GM18868 (cell line): ENCODE measurements at regions not wholly inside any gene's neighbourhood (a gene's known extent, or its start where the extent isn't known, plus 50 kb on each side); places are given as distances from the start of the nearest gene placed in this dataset.
"Not testable (repeated sequence)": the region's sequence is repeated elsewhere in the genome, so short reads cannot be mapped to it uniquely, and the experiment has no call there.

Experiments used
- ATAC-seq: cut with Tn5 transposase; IDR thresholded peaks from one replicate; pipeline ENCODE4 v1.9.1; 2021; ENCODE audit warnings: mild to moderate bottlenecking, moderate library complexity; ENCODE audit not compliant: unreplicated experiment

DNA sequence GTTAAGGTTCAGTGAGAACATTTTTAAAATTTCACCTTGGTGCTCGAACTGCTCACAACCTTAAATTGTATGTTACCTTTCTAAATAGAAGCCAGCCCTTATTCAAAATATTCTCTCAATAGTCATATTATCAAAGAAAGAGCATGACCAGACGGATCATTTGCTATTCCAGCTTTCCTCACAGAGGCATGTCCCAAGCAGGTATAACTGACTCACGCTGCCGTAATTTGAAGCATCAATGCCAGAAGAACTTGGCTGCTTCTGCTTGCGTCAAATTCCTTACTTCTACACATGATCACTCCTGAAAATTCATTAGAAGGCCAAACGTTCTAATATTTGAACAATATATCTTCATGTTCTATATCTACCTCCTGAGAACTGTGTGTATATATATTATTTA, 69.5 kb upstream of the VGLL4 start:
- ATAC-seq = no peak

DNA sequence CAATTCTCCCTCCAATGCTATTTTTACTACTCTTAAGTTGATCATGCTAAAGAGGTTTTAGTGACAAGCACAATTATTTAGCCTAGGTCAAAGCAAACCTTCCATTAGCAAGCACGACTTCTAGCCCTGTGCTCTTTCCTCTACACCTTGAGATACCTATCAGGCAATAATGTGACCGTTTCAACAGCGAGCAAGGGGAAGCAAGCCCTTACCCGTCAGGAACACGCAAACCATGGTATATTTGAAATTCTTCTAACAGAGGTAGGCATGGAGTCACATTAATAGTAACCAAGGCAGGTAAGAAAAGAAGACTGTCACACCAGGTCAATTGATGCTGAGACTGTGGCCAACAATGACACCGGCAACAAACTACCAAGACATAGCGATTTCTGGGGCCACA, 68.9 kb upstream of the VGLL4 start:
- ATAC-seq = no peak

DNA sequence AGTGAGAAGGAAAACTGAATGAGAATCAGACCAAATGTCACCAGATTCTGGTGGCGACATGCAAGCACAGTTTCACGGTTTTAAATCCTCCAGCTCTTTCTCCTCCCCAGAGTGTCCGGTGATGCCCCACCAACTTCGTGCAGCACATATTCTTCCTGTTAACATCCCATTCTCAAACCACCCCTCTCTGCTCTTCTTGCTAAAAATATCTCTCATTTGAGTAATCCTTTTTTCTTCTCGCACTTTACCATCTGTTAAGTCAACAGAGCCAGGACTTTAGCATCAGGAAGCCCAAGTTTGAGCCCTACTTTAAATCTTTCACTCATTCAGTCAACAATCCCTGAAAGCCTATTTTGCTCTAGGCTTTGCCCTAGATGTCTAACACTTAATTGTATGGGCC, 68.2 kb upstream of the VGLL4 start:
- ATAC-seq = no peak

DNA sequence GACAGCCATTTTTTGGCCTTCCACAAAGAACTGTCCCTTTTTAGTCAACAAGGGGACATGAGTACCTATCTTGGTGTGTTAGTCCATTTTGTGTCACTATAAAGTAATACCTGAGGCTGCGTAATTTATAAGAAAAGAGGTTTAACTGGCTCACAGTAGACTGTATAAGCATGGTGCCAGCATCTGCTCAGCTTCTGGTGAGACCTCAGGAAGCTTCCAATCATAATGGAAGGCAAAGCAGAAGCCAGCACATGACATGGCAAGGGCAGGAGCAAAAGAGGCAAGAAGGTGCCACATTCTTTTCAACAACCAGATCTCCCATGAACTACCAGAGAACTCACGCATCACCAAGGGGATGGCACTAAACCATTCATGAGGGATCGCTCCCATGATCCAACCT, 66.1 kb upstream of the VGLL4 start:
- no peak for ATAC-seq

DNA sequence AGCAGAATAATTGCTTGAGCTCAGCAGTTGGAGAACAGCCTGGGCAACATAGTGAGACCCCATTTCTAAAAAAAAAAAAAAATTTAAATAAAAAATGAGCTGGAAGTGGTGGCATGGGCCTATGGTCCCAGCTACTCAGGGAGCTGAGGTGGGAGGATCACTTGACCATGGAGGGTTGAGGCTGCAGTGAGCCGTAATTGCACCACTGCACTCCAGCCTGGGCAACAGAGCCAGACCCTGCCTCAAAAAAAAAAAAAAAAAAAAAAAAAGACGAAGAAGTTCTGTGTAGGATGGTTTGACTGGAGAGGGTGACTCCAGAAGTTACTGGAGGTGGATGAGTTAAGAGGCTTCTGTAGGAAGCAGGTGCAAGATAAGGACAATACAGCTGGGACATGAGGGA, 63.4 kb upstream of the VGLL4 start:
- ATAC-seq = not testable (repeated sequence)

DNA sequence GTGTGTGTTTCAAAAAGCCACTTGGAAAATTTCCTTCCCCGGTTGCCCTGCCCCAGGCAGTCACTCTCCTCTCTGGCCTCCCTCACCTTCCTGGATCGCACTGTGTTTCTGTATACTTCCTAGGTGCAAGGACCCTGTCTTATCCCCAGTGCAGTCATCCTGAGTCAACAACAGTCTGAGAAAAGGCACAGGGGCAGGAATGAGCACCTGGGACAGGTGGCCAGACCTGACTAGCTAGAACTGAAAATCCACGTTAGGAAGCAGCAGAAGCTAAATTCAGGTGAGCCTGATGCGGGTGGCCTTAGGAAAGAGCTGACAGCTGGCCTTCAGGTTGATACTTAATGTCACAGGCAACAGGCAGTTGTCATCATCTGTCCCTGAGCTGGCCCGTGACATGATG, 62.9 kb upstream of the VGLL4 start:
- no peak for ATAC-seq

DNA sequence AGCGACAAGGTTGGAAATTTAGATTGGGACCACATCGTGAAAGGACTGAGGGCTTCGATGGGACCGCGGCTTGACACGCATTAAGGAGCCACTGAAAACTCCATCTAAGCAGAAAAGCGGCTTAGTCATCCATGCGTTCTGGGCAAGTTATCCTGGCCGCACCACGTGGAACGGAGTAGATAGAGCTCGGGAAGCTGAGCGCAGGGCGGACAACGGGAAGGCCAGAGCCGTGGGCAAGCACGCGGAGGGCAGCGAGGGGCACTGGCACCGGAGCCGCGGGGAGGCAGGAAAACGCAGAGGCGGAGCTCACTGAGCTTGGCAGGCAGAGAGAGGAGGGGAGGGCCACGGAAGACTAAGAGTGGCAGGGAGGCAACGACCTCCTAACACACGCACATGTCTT, 61.3 kb upstream of the VGLL4 start:
- ATAC-seq = no peak

DNA sequence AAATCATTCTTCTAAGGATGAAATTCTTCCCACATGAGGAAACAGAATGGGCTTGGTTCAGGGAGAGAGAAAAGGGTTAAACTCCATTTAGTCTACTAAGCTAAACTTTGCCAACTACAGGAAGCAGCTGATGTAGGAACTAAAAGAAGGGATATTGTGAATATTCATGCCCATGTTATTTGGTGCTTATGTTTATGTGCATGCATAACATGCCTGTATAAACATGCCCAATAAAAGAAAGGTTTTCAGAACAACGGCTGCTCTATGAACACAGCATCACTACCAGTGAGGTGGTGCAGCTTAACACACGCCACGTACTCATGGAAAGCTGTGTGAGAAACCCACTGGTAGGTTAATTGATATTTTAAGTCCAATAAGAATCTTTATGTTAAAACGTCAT, 59.4 kb upstream of the VGLL4 start:
- ATAC-seq = no peak

DNA sequence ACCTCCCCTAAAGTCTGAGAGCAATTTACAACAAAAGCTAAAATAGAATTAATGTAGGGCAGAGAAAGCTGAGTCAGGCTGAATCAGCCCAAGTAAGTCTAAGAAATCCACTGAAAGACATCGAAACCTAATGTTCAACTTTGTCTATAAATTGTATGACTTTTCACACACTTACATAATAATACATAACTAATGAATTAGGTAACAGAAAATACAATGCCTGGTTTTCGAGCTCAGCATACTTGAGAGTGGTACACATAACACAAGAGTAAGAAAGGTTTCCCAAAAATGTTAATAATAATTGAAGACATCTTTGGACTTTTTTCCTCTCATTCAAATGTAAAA, 55.3 kb upstream of the VGLL4 start:
- no peak for ATAC-seq

DNA sequence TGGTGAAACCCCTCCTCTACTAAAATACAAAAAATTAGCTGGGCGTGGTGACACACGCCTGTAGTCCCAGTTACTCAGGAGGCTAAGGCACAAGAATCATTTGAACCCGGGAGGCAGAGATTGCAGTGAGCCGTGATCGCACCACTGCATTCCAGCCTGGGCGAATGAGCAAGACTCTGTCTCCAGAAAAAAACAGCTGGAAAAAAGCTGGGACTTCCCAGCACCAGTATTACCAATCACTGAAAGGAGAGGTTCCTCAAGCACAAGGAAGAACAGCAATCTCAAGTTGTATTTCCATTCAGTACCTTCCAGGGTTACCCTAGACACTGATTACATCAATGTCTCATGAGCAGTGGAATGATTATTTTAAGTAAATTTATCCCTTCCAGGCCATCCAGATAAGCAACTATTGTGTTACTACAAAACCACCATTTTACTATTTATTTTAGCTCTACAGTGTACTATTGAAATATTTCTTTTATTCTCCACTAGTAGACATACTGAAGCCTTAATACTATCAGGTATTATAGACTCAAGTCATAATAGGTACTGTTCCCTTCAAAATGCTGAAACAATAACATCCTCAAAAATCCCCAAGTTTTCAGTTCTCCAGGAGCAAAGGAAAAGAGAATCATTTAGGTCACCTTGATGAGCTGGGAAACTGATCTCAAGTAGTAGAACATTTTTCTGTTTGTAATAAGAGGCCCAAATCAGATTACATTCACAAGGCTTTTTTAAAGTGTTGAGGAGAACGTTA, 54.8 kb upstream of the VGLL4 start:
- no peak for ATAC-seq

DNA sequence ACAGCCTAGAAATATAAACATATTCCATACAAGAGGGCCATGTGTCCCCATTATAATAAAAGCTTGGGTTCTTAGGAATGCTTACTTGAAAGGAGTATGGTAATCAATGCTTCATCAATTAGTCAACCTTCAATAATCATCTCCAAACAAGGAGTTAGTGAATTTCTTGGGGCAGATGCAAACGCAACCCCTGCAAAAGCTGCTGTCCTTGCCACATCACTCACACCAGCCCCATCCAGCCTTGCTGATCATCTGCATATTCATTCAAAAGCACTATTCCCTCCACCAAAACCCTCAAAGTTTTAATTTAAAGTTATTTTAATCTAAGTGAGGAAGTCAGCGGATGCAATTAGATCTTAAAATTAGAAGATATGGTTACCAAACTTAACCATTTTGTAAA, 54.0 kb upstream of the VGLL4 start:
- ATAC-seq = no peak

DNA sequence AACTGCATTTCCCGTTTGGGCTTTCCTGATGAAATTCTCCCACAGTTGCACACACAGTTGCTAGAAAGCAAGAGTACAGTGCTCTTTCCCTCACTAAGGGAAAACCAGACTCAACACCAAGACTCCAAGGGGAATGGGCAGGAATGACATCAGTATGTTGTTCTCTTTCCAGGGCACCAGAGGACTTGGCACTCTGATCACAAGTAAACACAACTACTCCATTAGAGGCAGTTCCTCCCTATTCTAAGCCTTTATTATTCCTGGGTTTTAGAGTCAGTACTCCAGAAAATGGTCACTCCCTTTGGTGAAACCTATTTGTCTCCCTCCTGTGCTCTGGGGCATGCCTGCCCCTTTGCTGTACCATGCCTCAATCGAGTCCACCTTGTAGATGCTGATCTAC, 52.3 kb upstream of the VGLL4 start:
- ATAC-seq = no peak
